Activated CD4-positive, alpha-beta memory T cell treated with anti-CD3 and anti-CD28 coated beads, Interleukin-2, amount 10 ng/mL, durations not matched to agents 7 days and 5 days (primary cell): ENCODE measurements at regions not wholly inside any gene's neighbourhood (a gene's known extent, or its start where the extent isn't known, plus 50 kb on each side); places are given as distances from the start of the nearest gene placed in this dataset.

Source experiments
- CTCF ChIA-PET: fragments of 350-600 bp; sonication (Branson Sonifier 250); formaldehyde crosslinking; loops from one replicate; lab custom pipeline; 2021; ENCODE audit warnings: antibody characterized with exemption, inconsistent platforms; lab: Charles Lee
- POLR2A ChIA-PET: fragments of 350-600 bp; sonication (Branson Sonifier 250); formaldehyde crosslinking; loops from one replicate; lab custom pipeline; 2021; ENCODE audit warnings: antibody characterized with exemption; lab: Charles Lee
- DNase-seq: peaks from one replicate; pipeline ENCODE4 v3.0.0-alpha.2; 2020
- H3K27ac Mint-ChIP-seq: one replicate; pipeline ENCODE4 v1.8.0; 2021; ENCODE audit warnings: mild to moderate bottlenecking, mixed read lengths
- H3K27me3 Mint-ChIP-seq: one replicate; pipeline ENCODE4 v1.8.0; 2021; ENCODE audit warnings: mixed read lengths
- H3K36me3 Mint-ChIP-seq: one replicate; pipeline ENCODE4 v1.8.0; 2021; ENCODE audit warnings: low read depth, mixed read lengths
- H3K4me1 Mint-ChIP-seq: one replicate; pipeline ENCODE4 v1.8.0; 2021; ENCODE audit warnings: mixed read lengths
- H3K4me3 Mint-ChIP-seq: one replicate; pipeline ENCODE4 v1.8.0; 2021; ENCODE audit warnings: mild to moderate bottlenecking, mixed read lengths
- H3K9me3 Mint-ChIP-seq: one replicate; pipeline ENCODE4 v1.8.0; 2021; ENCODE audit warnings: mixed read lengths

DNA sequence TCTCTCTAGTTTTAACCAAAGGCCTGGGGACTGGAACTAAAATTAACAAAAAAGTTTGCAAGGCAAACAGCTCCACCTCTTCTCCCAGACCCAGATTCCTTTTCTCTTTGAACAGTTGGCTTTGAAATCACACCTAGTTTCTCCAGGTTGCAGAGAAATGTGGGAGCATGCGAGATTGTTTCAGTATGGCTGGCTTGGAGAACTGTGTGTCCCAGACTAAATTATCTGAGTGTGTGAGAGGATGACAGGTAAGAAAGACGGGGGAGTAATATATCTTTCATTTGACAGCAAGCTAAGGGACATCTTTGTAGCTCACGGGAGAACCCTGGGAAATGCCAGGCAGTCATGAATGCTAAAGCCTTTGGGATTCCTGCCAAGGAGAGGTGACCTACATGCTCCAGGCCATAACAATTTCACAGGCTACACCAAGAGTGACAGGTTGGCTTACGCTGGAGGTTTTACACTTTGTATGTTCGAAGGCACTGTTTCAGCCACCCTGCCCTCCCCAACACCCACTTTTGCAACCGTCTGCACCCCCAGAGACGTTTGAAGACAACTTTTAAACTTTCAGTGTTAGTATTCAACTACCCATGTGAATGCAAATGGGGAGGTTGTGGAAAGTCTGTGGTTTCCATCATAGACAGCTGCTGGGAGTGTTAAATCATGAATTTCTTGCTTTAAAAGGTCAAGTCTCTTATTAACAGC is 109.3 kb upstream of the SNX19 start:
- no peaks in the 10 kb centered on the region for H3K36me3 Mint-ChIP-seq
- H3K27ac Mint-ChIP-seq, result no peak overlapping the region
- ChIA-PET CTCF (interaction anchor here (0.8 kb wide), 1 partner anchor 39 kb away, joined by 3 read pairs; no protein-coding TSS in a partner anchor), POLR2A (no interaction called here)
- H3K27me3 Mint-ChIP-seq, result no peaks in the 10 kb centered on the region
- no peak overlapping the region for H3K4me3 Mint-ChIP-seq
- no peaks in the 10 kb centered on the region for H3K4me1 Mint-ChIP-seq
- H3K9me3 Mint-ChIP-seq, result no peaks in the 10 kb centered on the region
- no peak for DNase-seq

DNA sequence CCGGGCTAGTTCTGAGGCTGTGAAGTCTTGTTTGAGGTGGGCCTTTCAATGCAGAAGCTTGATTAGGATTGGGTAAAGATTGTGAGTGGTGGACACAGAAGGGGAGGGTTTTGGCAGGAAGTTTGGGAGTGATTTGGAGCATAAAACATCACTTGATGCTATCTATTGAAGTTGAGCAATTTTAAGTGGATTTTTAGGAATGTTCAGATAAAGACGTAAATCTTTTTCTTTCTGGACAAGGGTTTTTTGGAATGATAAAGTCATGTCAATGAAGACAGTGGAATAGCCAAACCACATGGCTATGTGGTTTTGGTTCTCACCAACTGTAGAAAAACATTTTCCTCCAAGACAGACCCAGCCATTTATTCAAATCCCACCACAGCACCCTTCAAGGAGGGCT is 111.2 kb upstream of the SNX19 start:
- no peak overlapping the region for H3K27ac Mint-ChIP-seq
- no peaks in the 10 kb centered on the region for H3K9me3 Mint-ChIP-seq
- ChIA-PET POLR2A (no interaction called here), CTCF (no interaction called here)
- DNase-seq, result no peak
- no peaks in the 10 kb centered on the region for H3K27me3 Mint-ChIP-seq
- H3K4me1 Mint-ChIP-seq, result no peaks in the 10 kb centered on the region
- H3K36me3 Mint-ChIP-seq, result no peaks in the 10 kb centered on the region
- no peak overlapping the region for H3K4me3 Mint-ChIP-seq

DNA sequence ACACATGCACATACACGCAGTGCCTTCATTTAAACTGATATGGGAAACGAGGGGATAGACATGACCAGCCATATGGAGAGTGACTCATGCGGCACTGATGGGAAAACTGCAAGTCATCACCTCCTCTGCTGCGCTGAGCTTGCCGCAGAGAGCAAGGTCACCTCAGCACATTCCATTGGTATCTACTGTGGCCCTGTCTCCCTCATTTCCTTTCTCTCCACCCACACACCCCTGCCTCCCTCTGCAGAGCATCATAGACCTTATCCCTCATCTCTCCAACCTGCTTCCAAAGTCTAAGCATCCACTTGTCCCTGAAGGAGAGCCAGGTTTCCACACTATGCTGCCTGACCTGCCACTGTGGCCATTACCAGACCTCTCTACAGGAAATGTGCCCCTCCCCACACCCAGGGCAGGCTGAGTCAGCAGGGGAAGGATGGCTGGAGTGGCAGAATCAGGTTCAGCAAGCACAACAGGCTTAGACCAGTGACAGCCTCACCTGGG is 116.9 kb upstream of the SNX19 start:
- ChIA-PET POLR2A (no interaction called here), CTCF (no interaction called here)
- Mint-ChIP-seq H3K4me1 (no peaks in the 10 kb centered on the region), H3K27ac (no peak overlapping the region), H3K9me3 (no peaks in the 10 kb centered on the region), H3K27me3 (no peaks in the 10 kb centered on the region), H3K4me3 (no peak overlapping the region), H3K36me3 (no peaks in the 10 kb centered on the region)
- DNase-seq, result no peak

DNA sequence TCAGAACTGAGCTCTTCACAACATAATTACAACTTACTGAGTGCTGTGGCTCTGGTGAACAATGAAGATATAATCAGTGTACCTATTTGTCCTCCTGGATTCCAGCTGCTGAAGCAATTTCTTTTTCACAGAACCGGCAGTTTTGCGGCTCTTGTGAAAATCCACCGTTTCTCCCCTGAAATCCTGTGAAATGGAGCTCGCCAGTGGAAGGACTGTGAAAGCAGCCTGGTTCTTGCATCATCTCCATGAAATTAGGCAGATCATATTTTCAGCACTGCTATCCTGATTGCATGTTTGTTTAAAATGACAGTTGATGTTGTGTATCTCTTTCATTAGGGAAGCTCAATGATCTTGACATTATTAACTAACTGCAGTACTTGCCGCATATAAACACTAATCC is 120.2 kb upstream of the SNX19 start:
- Mint-ChIP-seq H3K4me1 (no peaks in the 10 kb centered on the region), H3K9me3 (no peaks in the 10 kb centered on the region), H3K4me3 (no peak overlapping the region), H3K36me3 (no peaks in the 10 kb centered on the region), H3K27me3 (no peaks in the 10 kb centered on the region), H3K27ac (no peak overlapping the region)
- CTCF ChIA-PET, result no interaction called here
- DNase-seq, result no peak
- POLR2A ChIA-PET, result no interaction called here

DNA sequence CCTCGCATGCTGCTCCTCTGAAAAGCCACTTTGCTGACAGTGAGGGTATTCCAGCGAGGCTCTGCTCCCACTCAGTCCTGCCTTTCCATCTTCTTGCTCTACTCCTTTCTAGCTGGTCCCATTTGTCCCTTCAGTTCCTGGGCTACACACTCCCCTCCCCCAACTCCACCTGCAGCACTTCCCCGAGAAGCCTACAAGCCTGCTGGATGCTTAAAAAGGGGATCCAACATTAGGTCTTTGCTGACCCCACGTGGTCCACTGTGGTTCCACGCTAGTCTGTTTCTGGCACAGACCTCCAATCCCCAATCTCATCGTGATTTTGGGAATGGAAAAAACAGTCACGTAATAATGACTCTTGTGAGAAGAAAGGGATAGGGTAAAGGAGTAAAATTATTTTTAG is 121.6 kb upstream of the SNX19 start:
- no peak overlapping the region for H3K4me3 Mint-ChIP-seq
- no peak for DNase-seq
- no peak overlapping the region for H3K27ac Mint-ChIP-seq
- no peaks in the 10 kb centered on the region for H3K36me3 Mint-ChIP-seq
- POLR2A ChIA-PET, result no interaction called here
- no peaks in the 10 kb centered on the region for H3K4me1 Mint-ChIP-seq
- CTCF ChIA-PET, result no interaction called here
- no peaks in the 10 kb centered on the region for H3K9me3 Mint-ChIP-seq
- H3K27me3 Mint-ChIP-seq, result no peaks in the 10 kb centered on the region

DNA sequence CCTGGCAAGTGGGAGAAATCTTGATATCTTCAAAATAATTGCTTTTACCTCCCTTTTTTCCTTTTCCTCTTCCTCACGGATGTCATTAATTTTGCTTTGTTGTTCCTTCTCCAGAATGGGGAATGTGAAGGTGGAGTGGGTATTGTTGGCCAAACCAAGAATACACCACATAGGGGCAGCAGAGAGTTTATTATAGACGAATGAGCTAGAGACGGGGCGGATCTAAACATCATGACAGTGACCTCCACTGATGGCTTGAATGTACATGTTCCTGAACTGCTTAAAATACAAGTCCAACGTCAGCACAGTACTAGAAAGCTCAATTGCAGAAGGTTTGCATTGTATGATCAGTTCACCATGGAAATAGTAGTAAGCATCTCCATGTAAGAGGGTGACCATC is 122.3 kb upstream of the SNX19 start:
- no peaks in the 10 kb centered on the region for H3K36me3 Mint-ChIP-seq
- H3K4me1 Mint-ChIP-seq, result no peaks in the 10 kb centered on the region
- CTCF ChIA-PET, result no interaction called here
- no peaks in the 10 kb centered on the region for H3K27me3 Mint-ChIP-seq
- H3K27ac Mint-ChIP-seq, result no peak overlapping the region
- POLR2A ChIA-PET, result no interaction called here
- H3K4me3 Mint-ChIP-seq, result no peak overlapping the region
- H3K9me3 Mint-ChIP-seq, result no peaks in the 10 kb centered on the region
- no peak for DNase-seq

DNA sequence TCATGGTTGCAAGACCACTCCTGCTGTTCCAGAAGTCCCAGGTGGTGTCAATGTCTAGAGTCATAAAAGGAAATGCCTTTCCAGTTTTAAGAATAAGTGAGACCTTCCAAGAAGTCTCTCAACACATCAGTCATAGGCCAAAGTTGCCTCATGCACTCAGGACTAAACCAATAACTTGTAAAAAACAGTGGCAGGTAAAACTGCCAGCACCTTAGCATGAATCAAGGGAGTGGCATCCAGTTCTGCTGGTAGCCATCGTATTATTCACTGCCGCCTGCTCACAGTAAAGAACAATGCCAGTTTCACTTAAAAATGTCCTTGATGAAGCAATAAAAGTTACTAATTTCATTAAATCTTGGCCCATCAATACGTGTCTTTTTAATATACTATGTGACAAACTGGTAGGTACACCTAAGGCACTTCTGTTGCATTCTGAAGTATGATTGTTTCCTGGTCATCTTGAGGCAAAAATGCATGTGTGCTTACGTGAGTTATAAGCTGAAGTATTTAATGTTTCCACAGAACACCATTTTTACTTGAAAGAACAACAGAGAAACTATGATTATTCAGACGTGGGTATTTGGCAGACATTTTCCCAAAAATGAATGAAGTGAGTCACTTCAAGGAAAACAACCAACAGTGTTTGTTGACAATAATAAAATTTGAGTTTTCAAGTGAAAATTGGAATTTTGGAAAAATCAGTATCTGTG is 125.2 kb upstream of the SNX19 start:
- Mint-ChIP-seq H3K4me3 (no peak overlapping the region), H3K9me3 (no peaks in the 10 kb centered on the region), H3K4me1 (no peaks in the 10 kb centered on the region), H3K27me3 (no peaks in the 10 kb centered on the region), H3K27ac (no peak overlapping the region), H3K36me3 (no peaks in the 10 kb centered on the region)
- no peak for DNase-seq
- CTCF ChIA-PET, result no interaction called here
- POLR2A ChIA-PET, result no interaction called here

DNA sequence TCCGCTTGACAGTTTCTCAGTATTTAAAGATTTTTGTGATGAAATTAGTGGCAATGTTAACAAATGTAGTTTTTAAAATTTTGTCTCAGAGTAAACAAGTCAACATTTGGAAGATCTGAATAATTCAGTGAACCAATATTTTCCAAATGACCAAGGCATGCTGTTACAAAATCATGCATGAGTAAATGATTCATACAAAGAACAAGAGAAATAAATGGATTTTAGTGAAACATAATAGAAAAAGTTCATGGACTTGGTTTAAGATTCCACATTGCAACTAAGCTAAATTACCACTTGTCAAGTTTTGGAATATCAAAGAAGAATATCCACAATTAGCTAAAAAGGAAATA is 125.7 kb upstream of the SNX19 start:
- DNase-seq, result no peak
- Mint-ChIP-seq H3K9me3 (no peaks in the 10 kb centered on the region), H3K27me3 (no peaks in the 10 kb centered on the region), H3K4me3 (no peak overlapping the region), H3K36me3 (no peaks in the 10 kb centered on the region), H3K27ac (no peak overlapping the region), H3K4me1 (no peaks in the 10 kb centered on the region)
- POLR2A ChIA-PET, result no interaction called here
- CTCF ChIA-PET, result no interaction called here

DNA sequence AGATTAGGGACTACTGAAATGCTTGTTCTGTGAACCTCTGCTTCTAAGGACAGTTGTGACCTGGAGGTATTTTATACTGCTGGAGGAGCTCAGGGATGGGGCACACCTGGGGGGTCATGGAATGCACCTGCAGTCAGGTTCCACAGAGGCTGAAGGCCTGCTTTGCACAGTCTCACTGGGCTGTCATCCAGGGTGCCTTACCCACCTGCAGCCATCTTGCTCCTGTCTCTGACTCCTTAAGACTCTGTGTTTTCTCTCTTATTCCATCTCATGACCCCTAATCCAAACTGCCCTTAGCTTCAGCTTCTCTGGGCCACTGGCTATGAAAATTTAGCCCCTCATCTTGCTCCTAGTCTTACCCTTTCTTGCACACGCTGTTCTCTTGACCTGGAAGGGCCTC is 127.0 kb upstream of the SNX19 start:
- Mint-ChIP-seq H3K4me3 (no peak overlapping the region), H3K27me3 (no peaks in the 10 kb centered on the region), H3K9me3 (no peaks in the 10 kb centered on the region), H3K27ac (no peak overlapping the region), H3K4me1 (no peaks in the 10 kb centered on the region), H3K36me3 (no peaks in the 10 kb centered on the region)
- POLR2A ChIA-PET, result no interaction called here
- CTCF ChIA-PET, result no interaction called here
- DNase-seq, result no peak

DNA sequence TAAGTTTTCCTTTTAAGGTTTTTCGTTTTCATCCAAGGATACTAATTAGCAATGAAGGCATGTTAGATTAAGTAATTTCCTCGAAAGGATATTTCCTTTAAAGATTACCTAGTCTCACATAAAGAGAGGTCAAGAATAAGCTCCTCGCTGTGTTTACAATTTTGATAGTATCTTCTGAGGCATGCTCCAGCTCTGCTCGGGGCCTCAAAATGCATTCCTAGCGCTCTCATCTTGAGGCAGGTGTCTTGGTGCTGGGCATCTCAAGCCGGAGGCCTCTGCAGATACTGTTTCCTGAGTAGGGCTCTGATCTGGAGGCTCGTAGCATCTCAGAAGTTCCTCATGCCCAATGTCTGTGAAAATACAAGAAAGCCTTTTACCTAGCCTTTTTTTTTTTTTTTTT is 128.6 kb upstream of the SNX19 start:
- no peak for DNase-seq
- Mint-ChIP-seq H3K27ac (no peak overlapping the region), H3K36me3 (no peaks in the 10 kb centered on the region), H3K9me3 (no peaks in the 10 kb centered on the region), H3K4me1 (no peaks in the 10 kb centered on the region), H3K4me3 (no peak overlapping the region), H3K27me3 (no peaks in the 10 kb centered on the region)
- POLR2A ChIA-PET, result no interaction called here
- CTCF ChIA-PET, result no interaction called here

DNA sequence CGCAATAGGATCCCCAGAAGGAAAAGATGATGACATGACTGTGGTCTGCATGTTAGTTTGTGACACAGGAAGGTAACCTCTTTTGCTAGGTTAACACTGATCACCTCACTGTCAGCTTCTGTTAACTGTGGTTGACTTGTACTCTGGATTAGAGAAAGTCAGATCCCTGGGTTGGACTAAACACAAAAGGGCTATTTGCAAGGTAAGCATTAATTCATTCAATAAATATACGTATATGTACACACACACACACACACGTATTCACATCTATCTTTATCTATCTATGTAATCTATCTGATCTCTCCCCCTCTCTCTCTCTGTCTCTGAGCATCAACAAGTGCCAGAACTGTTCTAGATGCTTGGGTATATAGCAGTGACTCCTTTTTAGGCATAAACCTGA is 136.1 kb upstream of the SNX19 start:
- no peaks in the 10 kb centered on the region for H3K27me3 Mint-ChIP-seq
- no peak for DNase-seq
- ChIA-PET POLR2A (no interaction called here), CTCF (no interaction called here)
- H3K4me1 Mint-ChIP-seq, result no peaks in the 10 kb centered on the region
- no peak overlapping the region for H3K4me3 Mint-ChIP-seq
- H3K27ac Mint-ChIP-seq, result no peak overlapping the region
- H3K36me3 Mint-ChIP-seq, result no peaks in the 10 kb centered on the region
- H3K9me3 Mint-ChIP-seq, result no peaks in the 10 kb centered on the region

DNA sequence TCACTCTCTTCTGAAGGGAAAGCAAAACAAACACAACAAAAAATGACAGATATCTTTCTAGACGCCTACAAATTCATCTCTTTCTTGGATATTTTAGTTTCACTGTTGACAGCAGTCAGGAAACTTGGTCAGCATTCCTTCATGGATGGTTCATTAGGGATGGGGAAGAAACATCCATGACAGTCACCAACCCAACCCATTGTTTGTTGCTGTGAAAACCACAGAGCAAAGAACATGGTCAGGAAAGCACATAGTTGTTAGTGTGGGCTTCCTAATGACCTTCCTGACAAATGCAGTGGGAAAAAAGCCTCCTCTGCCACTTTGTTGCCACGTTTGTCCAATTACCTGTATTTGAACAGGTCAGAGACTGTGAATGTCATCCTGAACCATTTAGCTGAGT is 139.8 kb upstream of the SNX19 start:
- ChIA-PET CTCF (no interaction called here), POLR2A (no interaction called here)
- no peaks in the 10 kb centered on the region for H3K9me3 Mint-ChIP-seq
- no peaks in the 10 kb centered on the region for H3K36me3 Mint-ChIP-seq
- no peak for DNase-seq
- H3K4me3 Mint-ChIP-seq, result no peak overlapping the region
- H3K27ac Mint-ChIP-seq, result no peak overlapping the region
- H3K27me3 Mint-ChIP-seq, result no peaks in the 10 kb centered on the region
- no peaks in the 10 kb centered on the region for H3K4me1 Mint-ChIP-seq

DNA sequence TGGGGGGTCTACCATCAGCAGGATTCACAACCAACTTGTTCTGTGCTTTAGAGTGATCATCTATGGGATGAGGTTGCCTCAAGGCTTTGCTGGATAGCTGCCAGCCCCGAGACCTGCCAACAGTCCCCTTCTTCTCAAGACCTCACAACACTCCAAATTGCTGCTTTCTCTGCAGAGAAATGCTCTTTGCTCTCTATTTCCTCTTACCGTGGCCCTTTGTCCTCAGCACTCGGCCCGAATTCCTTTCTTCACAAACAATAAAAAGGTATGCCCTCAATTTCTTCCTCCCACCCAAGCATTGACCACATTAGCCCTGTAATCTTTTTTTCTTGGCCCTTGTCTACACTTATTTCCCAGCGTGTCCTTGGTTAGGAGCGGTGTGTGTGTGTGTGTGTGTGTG is 147.4 kb upstream of the SNX19 start:
- Mint-ChIP-seq H3K27ac (no peak overlapping the region), H3K9me3 (no peaks in the 10 kb centered on the region), H3K4me1 (no peaks in the 10 kb centered on the region), H3K36me3 (no peaks in the 10 kb centered on the region), H3K4me3 (no peak overlapping the region), H3K27me3 (no peaks in the 10 kb centered on the region)
- ChIA-PET POLR2A (no interaction called here), CTCF (interaction anchor here (0.7 to 2.4 kb wide), 2 partner anchors 8 to 611 kb away, joined by 3 to 7 read pairs; no protein-coding TSS in a partner anchor)
- no peak for DNase-seq
